GM12864 (cell line): ENCODE measurements at regions not wholly inside any gene's neighbourhood (a gene's known extent, or its start where the extent isn't known, plus 50 kb on each side); places are given as distances from the start of the nearest gene placed in this dataset.
"Not testable (repeated sequence)": the region's sequence is repeated elsewhere in the genome, so short reads cannot be mapped to it uniquely, and the experiment has no call there.

ENCODE experiments used
- DNase-seq: peaks from one replicate; pipeline ENCODE4 v3.0.0-alpha.2; 2011; ENCODE audit warnings: low read depth
- H3K4me3 ChIP-seq: 2 replicates; pipeline ENCODE4 v1.5.1; 2011; ENCODE audit warnings: mild to moderate bottlenecking, low read depth, low read length, control low read depth
- TF ChIP-seq, protein P1 (sequence below): IDR thresholded peaks from 2 replicates; pipeline ENCODE4 v1.5.1; 2011; ENCODE audit warnings: low read depth, mild to moderate bottlenecking, moderate library complexity, low read length, control low read depth, inconsistent platforms; ENCODE audit errors: missing control alignments

DNA sequence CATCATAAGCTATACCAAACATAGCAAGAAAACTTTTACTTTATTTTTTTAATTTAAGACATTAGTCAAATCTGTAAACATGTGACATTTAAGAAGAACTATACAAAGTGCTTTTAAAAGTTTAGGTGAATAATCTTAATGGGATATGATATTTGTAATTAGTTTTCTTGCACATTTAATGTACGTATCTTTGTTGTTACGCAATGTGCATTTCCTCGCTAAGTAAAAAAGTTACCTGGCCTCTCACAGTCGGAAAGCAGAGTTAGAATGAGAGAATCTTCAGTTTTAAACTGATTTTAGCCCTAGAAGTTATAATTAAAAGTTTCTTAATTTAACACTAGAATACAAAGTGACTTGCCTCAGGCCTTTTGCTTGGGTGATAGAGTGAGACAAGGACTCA lies 589.8 kb downstream of the DMRTA1 start:
- TF ChIP-seq, protein P1, sequence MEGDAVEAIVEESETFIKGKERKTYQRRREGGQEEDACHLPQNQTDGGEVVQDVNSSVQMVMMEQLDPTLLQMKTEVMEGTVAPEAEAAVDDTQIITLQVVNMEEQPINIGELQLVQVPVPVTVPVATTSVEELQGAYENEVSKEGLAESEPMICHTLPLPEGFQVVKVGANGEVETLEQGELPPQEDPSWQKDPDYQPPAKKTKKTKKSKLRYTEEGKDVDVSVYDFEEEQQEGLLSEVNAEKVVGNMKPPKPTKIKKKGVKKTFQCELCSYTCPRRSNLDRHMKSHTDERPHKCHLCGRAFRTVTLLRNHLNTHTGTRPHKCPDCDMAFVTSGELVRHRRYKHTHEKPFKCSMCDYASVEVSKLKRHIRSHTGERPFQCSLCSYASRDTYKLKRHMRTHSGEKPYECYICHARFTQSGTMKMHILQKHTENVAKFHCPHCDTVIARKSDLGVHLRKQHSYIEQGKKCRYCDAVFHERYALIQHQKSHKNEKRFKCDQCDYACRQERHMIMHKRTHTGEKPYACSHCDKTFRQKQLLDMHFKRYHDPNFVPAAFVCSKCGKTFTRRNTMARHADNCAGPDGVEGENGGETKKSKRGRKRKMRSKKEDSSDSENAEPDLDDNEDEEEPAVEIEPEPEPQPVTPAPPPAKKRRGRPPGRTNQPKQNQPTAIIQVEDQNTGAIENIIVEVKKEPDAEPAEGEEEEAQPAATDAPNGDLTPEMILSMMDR, result no peak
- H3K4me3 ChIP-seq, result no peak overlapping the region
- DNase-seq, result no peak

DNA sequence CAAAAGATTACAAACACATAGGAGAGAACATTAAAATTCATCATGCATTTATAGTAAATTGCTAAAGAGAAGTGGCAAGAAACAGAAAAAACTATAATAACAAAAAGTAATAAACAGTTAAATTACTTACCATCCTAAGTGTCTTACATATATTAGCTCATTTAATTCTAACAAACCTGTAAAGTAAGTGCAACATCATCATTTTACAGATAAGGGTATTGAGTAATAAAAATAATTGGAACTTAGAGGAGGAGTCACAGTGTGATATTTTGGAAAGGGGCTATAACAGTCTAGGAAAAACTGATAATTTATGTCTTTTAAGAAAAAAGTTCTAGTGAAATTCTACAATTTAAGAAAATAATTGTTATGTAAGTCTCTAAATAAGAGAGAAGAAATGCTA lies 592.8 kb downstream of the DMRTA1 start:
- no peak for DNase-seq
- H3K4me3 ChIP-seq, result no peak overlapping the region
- TF ChIP-seq, protein P1, result no peak

DNA sequence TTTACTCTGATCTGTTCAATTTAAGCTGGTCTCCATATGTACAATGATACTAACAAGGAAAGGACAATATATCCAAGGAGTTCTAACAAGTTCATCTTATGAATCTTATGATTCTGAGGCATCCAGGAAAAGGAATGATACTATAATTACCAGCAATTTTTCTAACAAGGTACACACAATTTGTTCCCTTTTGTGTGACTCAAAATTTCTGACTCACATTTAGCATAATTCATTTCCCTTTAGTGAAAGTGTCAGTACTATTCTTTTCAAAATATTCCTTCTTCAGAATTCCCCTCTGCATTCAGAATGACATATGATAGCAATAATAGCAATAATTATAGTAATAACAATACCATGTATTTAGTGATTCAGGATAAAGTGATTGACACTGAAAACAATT lies 594.8 kb downstream of the DMRTA1 start:
- TF ChIP-seq, protein P1, result no peak
- H3K4me3 ChIP-seq, result no peak overlapping the region
- no peak for DNase-seq

DNA sequence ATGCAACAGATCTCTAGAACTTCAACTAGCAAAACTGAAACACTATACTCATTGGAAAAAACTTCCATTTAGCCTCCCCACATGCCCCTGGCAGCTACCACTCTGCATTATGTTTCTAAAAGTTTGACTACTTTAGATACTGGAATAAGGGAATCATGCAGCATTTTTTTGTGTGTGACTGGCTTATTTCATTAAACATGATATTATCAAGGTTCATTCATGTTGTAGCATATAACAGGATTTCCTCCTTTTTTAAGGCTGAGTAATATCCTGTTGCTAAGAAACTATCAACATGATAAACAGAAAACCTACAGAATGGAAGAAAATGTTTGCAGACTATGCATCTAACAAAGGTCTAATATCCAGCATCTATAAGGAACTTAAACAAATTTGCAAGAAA lies 597.9 kb downstream of the DMRTA1 start:
- TF ChIP-seq, protein P1, result no peak
- no peak for DNase-seq

DNA sequence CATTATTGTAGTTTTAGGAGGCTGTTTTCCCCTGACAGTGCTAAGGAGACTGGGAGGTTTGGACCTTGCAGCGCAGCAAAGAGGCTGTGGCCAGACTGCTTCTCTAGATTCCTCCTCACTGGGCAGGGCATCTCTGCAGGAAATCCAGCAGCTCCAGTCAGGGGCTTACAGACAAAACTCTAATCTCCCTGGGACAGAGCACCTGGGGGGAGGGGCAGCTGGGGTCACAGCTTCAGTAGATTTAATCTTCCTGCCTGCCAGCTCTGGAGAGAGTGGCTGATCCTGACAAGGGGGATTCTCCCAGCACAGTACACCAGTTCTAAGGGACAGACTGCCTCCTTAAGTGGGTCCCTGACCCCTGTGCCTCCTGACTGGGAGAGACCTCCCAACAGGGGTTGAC lies 599.4 kb downstream of the DMRTA1 start:
- DNase-seq, H3K4me3 ChIP-seq: not testable (repeated sequence)

More for the DNA sequence above, 597.9 kb downstream of the DMRTA1 start:
- H3K4me3 ChIP-seq, result no peak overlapping the region

DNA sequence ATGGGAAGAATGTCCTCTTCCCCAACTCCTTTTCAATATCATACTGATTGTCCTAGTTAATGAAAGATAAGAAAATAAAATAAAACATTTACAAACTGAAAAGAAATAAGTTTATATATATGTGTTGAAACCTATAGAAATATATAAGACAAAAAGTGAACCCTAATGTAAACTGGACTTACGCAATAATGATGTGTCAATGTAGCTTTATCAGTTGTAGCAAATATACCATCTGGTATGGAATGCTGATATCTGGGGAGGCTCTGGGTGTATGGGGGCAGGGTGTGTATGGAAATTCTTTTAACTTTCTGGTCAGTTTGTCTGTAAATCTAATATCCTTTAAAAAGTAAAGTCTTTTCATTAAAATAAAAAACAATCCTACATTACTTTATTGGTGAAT lies 603.9 kb downstream of the DMRTA1 start:
- no peak for DNase-seq
- H3K4me3 ChIP-seq, result no peak overlapping the region
- TF ChIP-seq, protein P1, result no peak

DNA sequence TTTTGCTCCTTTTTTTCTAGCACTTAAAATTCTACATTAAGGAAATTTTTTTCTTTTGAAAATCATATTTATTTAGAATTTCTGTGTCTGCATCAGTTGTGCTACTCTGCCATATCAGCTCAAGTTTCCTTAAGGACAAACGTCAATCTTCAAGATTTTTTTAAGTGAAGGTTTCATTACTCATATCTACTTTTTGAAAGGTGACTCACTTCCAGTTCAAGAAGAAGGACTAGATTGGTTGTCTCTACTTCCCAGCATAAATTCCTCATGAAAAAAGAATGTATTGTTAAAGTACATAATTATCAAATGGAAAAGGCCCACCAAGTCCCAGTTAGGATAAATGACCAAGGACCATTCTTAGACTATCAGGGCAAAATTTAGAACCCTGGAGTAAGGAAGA lies 626.5 kb downstream of the DMRTA1 start:
- no peak overlapping the region for H3K4me3 ChIP-seq
- TF ChIP-seq, protein P1, result no peak
- no peak for DNase-seq

DNA sequence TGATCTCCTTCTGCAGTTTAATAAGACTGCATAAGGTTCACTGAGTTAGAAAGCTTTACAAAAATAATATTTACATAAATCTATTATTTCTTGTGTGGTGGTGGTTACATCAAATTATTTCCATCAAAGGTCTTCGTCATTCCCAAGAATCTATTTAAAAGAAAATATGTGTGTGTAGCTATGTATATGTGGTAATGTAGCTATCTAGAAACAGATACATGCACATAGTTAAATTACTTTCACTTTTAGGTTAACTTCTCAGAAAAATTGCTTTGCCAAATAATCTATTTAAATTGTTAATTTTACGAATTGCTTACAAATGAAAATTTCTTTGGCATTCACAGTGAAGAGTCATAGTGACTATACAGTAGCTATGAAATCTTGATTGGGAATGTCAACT lies 633.2 kb downstream of the DMRTA1 start:
- DNase-seq, result no peak
- H3K4me3 ChIP-seq, result no peak overlapping the region
- TF ChIP-seq, protein P1, result no peak
